ENCODE measurements at regions not wholly inside any gene's neighbourhood (a gene's known extent, or its start where the extent isn't known, plus 50 kb on each side); places are given as distances from the start of the nearest gene placed in this dataset.

DNA sequence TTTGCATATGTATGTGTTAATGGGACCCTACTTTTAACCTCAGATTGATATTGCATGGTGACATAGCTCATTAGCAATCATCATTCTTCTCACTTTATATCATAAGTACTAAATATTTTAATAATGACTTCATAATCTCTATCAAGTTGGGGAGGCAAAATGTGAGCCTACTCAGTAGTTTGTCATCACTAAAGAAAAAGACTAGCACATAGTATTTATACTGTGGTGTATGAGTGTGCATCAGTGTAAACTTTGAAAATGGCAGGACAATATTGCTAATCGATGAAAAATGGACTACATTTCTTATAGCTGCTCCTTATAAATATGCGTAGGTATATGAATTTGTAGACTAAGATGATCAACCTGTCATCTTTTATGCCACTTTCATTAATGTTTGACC is 624.5 kb upstream of the ROBO2 start:
- no peak for DNase-seq (ENCODE audit: low read depth in 3 of 3)

- DNase-seq (ENCODE audit: low read depth in 3 of 3) = no peak
Measured at GRCh38 chr3:76429581-76430177, 610.2 kb upstream of the ROBO2 start.

GRCh38 chr3:76432396-76432795 is 607.5 kb upstream of the ROBO2 start:
- no peak for DNase-seq (ENCODE audit: low read depth in 3 of 3)

GRCh38 chr3:76436894-76437293 is 603.0 kb upstream of the ROBO2 start:
- DNase-seq (ENCODE audit: low read depth in 3 of 3) = no peak

DNA sequence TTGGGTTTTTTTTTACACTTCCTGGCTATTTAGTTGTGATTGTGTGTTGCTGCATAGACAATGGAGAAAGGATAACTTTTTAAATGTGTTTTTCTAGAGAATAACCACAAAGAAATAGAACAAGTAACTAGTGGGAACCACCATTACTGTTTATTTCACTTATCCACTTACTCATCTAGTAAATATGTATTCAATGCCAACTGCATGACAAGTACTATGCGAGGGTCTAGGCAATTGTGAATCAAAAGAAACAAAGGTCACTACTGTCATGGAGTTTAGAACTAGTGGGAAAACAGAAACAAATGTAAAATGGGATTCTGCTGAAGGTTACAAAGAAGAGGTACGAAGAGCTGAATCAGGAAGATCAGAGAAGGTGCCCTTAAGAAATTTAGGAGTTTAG is 600.9 kb upstream of the ROBO2 start:
- DNase-seq (ENCODE audit: low read depth in 3 of 3) = no peak

DNA sequence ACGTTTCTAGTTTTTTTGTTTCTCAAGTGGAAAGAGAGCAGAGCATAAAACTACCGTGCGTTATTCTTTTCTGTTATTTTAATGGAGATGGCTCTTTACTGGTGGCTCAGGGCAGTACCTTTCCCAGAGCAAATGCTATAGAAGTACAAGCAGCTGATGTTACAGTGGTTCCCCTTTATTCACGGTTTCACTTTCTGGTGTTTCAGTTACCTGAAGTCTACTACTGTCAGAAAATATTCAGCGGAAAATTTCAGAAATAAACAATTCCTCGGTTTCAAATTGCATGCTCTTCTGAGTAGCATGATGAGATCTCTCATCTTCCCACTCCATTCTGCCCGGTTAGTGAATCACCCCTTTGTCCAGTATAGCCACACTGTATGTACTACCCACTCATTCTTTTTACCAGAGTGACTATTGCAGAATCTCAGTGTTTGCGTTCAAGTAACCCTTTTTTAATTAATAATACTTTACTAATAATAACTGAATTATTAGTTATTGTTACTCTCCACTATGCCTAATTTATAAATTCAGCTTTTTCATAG is 597.5 kb upstream of the ROBO2 start:
- no peak for DNase-seq (ENCODE audit: low read depth in 3 of 3)

DNA sequence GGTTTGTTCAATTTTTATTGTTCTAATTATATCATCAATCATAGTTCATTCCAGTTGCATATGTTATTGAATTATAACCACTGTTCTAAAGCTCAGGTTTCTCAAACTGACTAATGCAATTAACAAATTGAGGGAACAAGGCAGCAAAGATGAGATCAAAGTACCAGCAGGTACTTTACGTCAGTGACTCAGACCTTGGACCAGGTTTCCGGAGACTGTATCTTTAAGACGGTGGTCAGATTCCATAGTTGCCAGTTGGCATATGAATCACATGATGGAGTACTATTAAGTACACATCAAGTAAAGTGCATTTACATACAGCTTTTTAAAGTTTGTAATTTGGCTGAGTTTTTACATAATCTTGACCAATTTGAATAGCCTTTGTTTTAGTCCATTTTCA is 583.6 kb upstream of the ROBO2 start:
- DNase-seq (ENCODE audit: low read depth in 3 of 3) = no peak

DNA sequence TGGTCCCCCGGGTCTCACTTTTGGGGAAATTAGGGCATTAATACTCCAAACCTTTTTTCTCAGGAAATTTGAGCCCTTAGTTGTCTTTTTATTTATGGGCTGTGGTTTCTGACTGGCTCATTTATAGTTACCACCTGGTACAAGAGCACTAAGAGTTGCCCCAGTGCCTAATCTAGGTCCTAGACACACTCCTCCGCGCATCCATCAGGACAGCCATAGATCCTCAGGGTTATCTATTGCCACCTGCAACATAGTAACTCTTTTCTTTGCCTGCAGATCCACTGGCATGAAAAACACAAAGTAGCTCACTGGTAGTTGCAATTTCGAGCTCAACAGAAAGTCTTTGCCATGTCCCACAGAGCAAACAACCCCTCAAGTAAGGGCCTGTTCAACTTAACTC is 576.4 kb upstream of the ROBO2 start:
- no peak for DNase-seq (ENCODE audit: low read depth in 3 of 3)

DNA sequence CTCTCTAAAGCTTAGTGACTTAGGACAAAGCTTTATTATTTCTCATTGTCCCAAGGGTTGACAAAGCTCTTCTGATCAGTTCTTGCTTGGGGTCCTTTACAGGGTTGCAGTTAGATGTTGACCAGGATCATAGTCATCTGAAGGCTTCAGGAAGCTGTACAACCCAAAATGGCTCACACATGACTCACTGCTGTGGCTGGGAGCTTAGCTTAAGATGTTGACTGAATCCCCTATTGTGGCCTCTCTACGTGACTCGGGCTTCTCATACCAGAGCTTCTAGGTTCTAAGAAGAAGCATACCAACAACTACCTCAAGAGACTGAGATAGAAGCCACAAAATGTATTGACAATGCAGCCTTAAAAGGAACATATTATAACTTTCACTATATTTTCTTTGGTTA is 569.6 kb upstream of the ROBO2 start:
- DNase-seq (ENCODE audit: low read depth in 3 of 3) = no peak

DNA sequence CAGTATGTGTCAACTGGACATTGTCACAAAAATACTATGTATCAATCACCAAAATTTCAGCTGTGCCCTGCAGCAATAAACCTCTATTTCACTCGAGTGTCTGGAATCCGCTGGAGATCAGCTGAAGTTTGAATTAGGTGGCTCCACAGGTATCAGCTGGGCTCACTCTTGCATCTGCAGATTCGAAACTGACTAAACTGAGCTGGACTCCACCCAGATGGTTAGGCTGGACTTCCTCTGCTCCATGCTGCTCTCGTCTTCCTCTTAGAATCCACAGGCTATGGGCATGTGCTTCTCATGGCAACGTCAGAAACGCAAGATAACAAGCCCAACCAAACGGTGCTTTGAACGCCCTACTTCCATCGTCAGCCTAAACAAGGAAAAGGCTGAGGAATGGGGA is 565.3 kb upstream of the ROBO2 start:
- DNase-seq (ENCODE audit: low read depth in 3 of 3) = no peak

- no peak for DNase-seq (ENCODE audit: low read depth in 3 of 3)
Measured at GRCh38 chr3:76479161-76479650, 560.7 kb upstream of the ROBO2 start.

- DNase-seq (ENCODE audit: low read depth in 3 of 3) = no peak
Measured at GRCh38 chr3:76482510-76482909, 557.4 kb upstream of the ROBO2 start.

DNA sequence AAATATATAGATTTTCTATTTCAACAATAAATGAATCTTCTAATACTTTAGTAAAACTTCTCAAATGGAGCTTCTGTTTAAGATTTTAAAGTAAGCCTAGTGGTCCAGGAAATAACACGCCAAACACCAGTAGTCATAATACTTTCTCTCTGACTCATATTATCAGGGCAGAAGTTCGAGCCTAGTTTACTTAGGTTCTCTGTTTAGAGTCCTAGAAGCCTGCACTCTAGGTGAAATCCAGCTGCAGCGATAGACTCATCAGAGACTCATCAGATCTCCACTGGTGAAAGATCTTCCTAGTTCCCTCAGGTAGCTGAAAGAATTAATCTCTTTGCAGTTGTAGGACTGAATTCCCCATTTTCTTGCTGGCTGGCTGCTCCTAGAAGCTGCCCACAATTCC is 552.5 kb upstream of the ROBO2 start:
- no peak for DNase-seq (ENCODE audit: low read depth in 3 of 3)

- no peak for DNase-seq (ENCODE audit: low read depth in 3 of 3)
Measured at GRCh38 chr3:76490064-76490463, 549.8 kb upstream of the ROBO2 start.

DNA sequence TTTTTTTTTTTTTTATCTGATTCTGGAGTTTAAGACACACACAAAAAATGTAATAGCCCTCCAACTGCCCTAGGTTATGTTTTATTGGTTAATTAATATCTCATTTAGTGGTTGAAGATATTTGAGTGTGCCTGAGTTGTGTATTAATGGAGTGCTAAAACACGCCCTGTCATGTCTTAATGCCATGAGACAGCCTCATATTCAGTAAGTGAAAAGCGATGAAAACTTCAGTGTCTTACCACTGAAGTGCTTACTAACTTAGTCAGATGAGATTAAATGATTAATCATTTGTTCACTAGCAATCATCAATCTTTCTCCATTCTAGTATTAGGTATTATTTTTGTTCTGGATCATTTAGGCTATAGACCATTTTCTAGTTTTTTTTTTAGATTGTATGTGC is 544.7 kb upstream of the ROBO2 start:
- DNase-seq (ENCODE audit: low read depth in 3 of 3) = no peak

DNA sequence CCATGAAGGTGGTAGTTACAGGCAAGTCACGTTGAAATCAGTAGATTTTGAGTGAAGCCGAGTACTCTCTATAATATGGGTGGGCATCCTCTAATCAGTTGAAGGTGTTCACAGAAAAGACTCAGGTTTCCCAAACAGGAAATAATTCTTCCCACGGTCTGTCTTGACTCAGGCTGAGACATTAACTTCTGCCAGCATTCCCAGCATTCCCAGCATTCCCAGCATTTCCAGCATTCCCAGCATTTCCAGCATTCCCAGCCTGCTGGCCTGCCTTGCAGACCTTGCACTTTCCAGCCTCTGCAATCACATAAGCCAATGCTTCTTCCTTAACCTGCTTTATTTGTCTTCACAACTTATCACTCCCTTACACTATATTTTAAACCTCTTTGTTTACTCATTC is 542.3 kb upstream of the ROBO2 start:
- DNase-seq (ENCODE audit: low read depth in 3 of 3) = no peak

DNA sequence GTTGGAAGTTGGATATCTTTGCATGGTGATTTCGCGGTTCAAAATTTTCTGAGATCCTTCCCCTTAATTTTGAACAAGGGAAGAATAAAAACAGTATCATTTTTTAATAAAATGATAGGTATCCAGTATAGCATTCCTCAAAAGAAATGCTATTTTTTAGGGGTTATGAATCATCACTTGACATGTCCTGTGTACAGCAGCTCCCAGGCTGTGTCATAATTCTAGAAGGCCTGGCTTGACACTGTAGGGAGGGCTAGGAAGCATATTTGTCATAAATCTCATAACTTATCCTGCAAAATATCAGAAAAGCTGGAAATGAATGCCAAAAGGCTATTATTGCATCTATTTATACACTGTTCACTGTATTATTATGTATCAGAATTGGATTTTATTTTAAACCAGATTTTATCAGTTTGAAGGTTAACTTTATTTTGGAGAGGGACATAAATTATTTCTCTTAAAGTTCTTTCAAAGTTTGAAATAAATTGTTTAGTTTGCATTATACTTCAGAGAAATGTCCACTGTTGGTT is 539.1 kb upstream of the ROBO2 start:
- DNase-seq (ENCODE audit: low read depth in 3 of 3) = no peak

- no peak for DNase-seq (ENCODE audit: low read depth in 3 of 3)
Measured at GRCh38 chr3:76501315-76501714, 538.6 kb upstream of the ROBO2 start.

DNA sequence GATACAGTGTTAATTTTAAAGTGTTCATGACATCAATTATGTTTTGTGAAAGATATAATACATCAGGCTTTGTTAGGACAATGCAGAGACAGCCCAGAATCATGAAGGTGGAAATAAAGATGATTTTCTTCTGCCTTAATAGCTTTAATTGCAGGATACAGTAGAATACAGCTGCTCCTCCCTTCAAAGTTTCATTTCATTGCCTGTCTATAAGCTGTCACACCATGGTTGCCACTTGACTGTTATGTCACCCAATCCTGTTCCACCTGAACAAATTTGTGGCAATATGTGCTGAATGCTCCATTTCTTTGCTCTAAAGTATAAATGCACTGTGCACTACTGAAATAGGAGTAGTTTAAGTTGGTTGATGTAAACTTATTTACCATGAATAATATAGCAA is 537.8 kb upstream of the ROBO2 start:
- DNase-seq (ENCODE audit: low read depth in 3 of 3) = no peak

DNA sequence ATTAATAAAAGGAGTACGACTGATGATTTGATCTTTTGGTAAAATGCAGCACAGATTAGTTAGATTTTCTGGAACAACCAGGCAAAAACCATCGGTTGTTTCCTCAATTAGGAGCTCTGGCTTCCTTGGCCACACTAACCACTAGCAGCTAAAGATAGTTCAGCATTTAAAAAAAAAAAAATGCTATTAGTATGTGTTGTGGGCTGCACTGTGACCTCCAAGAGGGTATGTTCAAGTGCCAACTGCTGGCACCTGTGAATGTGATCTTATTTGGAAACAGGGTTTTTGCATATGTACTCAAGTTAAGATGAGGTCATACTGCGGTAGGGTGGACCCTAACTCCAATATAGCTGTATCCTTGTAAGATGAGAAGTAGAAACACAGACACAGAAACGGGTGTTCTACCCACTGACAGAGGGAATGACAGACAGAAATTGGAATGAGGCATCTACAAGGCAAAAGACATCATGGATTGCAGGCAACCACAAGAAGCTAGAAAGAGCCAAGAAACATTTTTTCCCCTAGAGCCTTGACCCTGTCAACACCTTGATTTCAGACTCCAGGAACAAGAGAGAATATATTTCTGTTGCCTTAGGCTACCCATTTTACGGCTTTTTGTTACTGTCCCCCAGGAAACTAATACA is 534.6 kb upstream of the ROBO2 start:
- DNase-seq (ENCODE audit: low read depth in 3 of 3) = no peak

- no peak for DNase-seq (ENCODE audit: low read depth in 3 of 3)
Measured at GRCh38 chr3:76509179-76509830, 530.6 kb upstream of the ROBO2 start.

DNA sequence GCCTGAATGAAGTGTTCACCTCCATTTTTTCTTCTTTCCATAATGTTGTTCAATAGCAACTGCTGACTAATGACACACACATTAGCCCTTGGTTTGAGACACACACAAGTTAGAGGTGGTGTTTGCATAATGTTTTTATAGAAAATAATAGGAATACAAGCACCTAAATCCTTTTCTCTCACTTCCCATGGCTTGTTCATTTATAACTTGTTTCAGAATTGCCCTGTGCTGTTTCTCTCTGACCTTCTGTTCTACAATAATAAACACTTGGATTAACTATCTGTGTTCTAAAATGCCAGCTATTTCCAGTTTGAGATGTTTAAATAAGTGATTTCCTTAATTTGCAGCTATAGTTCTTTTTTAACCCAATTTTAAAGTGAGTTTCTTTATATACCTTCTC is 525.1 kb upstream of the ROBO2 start:
- no peak for DNase-seq (ENCODE audit: low read depth in 3 of 3)

DNA sequence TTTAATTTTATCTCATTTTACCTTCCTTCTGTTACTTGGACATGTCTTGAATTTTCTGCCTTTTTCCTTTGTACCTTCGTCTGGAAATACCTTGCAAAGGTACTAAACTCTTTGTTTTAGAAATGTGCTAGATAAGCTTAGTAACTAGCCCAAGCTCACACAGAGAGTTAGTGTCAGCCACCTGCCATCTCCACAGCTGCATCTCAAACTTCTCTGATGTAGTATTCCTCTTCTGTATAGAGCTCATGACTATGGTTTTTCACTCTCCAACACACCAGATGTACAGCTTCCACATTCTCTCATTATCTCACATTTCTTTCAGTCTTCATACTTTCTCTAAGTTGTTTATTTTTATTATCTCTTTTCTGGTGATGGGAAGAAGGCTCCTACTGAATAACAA is 516.6 kb upstream of the ROBO2 start:
- DNase-seq (ENCODE audit: low read depth in 3 of 3) = no peak
